Esophagus muscularis mucosa (tissue), 3 donors: ENCODE measurements at regions not wholly inside any gene's neighbourhood (a gene's known extent, or its start where the extent isn't known, plus 50 kb on each side); places are given as distances from the start of the nearest gene placed in this dataset.

Experiments
- CTCF ChIP-seq, 3 experiments: fragments of 200-600 bp in 2 of 3; fragments of 450-650 bp in 1 of 3; sonication (generic) in 2 of 3; IDR thresholded peaks; one replicate each; pipeline ENCODE4 v1.5.1; 2017 to 2019; ENCODE audit warnings: antibody characterized with exemption in 3 of 3, mild to moderate bottlenecking in 2 of 3, moderate library complexity in 1 of 3
- POLR2A ChIP-seq: fragments of 450-650 bp; IDR thresholded peaks from one replicate; pipeline ENCODE4 v1.6.1; 2017; ENCODE audit warnings: antibody characterized with exemption, moderate library complexity, mild to moderate bottlenecking, low read depth
- POLR2AphosphoS5 ChIP-seq, 2 donors: sonication (generic); formaldehyde crosslinking; IDR thresholded peaks; one replicate each; pipeline ENCODE4 v1.6.1; 2017; ENCODE audit warnings: antibody characterized with exemption in 2 of 2

- TF ChIP-seq POLR2AphosphoS5 (IDR thresholded peaks at IDR 0.05) (no peak), CTCF (IDR thresholded peaks at IDR 0.05) (no peak), POLR2A (no peak)
Measured at GRCh38 chr4:137090951-137091350, 441.3 kb downstream of the PCDH18 start.
